Fibroblast of lung (primary cell): ENCODE measurements at regions not wholly inside any gene's neighbourhood (a gene's known extent, or its start where the extent isn't known, plus 50 kb on each side); places are given as distances from the start of the nearest gene placed in this dataset.

ENCODE experiments used
- DNase-seq, 2 donors: peaks; one replicate each; pipeline versions ENCODE4 v3.0.0 to v3.0.0-alpha.2; 2010; ENCODE audit warnings: low read depth in 2 of 2
- H2AFZ ChIP-seq: 2 replicates; pipeline ENCODE4 v1.5.1; 2012; ENCODE audit warnings: low read length, control low read depth, inconsistent platforms
- H3K27ac ChIP-seq: 2 replicates; pipeline ENCODE4 v1.5.1; 2011; ENCODE audit warnings: low read length, control low read depth; ENCODE audit not compliant: insufficient read depth
- H3K27me3 ChIP-seq: 2 replicates; pipeline ENCODE4 v1.5.1; 2011; ENCODE audit warnings: mild to moderate bottlenecking, low read length; ENCODE audit not compliant: control insufficient read depth, insufficient read depth
- H3K36me3 ChIP-seq: 2 replicates; pipeline ENCODE4 v1.5.1; 2011; ENCODE audit warnings: low read length; ENCODE audit not compliant: control insufficient read depth, insufficient read depth
- H3K4me1 ChIP-seq: 2 replicates; pipeline ENCODE4 v1.5.1; 2011; ENCODE audit warnings: low read length; ENCODE audit not compliant: control insufficient read depth, insufficient read depth; ENCODE audit errors: extremely low read depth
- H3K4me2 ChIP-seq: 2 replicates; pipeline ENCODE4 v1.5.1; 2011; ENCODE audit warnings: low read length, control low read depth; ENCODE audit not compliant: insufficient read depth; ENCODE audit errors: extremely low read depth
- H3K4me3 ChIP-seq, 4 experiments: fragments of 200-600 bp in 1 of 4; sonication (generic) in 1 of 4; replicated peaks in 1 of 4; 2 replicates each; pipeline ENCODE4 v1.5.1; 2011 to 2016; ENCODE audit warnings: low read length in 4 of 4, low read depth in 3 of 4, mild to moderate bottlenecking in 3 of 4, control low read depth in 2 of 4, inconsistent platforms in 1 of 4, mixed read lengths in 1 of 4; ENCODE audit not compliant: insufficient read depth in 1 of 4; ENCODE audit errors: control extremely low read depth in 1 of 4
- H3K79me2 ChIP-seq: 2 replicates; pipeline ENCODE4 v1.5.1; 2012; ENCODE audit warnings: mild to moderate bottlenecking, low read length, inconsistent platforms; ENCODE audit not compliant: control insufficient read depth, insufficient read depth
- H3K9ac ChIP-seq: 2 replicates; pipeline ENCODE4 v1.5.1; 2011; ENCODE audit warnings: mild to moderate bottlenecking, low read length, control low read depth; ENCODE audit not compliant: insufficient read depth
- H3K9me3 ChIP-seq: 2 replicates; pipeline ENCODE4 v1.5.1; 2012; ENCODE audit warnings: low read depth, low read length; ENCODE audit not compliant: control insufficient read depth, insufficient read depth
- H4K20me1 ChIP-seq: 2 replicates; pipeline ENCODE4 v1.5.1; 2011; ENCODE audit warnings: low read length; ENCODE audit not compliant: control insufficient read depth, insufficient read depth; ENCODE audit errors: extremely low read depth
- CTCF ChIP-seq, 2 donors: IDR thresholded peaks in 1 of 2; conservative IDR thresholded peaks in 1 of 2; 1 replicate in 1 of 2; 2 replicates in 1 of 2; pipeline ENCODE4 v1.5.1; 2011 to 2012; ENCODE audit warnings: low read length in 2 of 2, control low read depth in 1 of 2, inconsistent platforms in 1 of 2, low read depth in 1 of 2, mild to moderate bottlenecking in 1 of 2
- EZH2 ChIP-seq: IDR thresholded peaks from 2 replicates; pipeline ENCODE4 v1.5.1; 2012; ENCODE audit warnings: low read length, control low read depth, mild to moderate bottlenecking; ENCODE audit errors: missing control alignments

GRCh38 chr6:71725126-71725470 lies 161.3 kb upstream of the RIMS1 start:
- no peak overlapping the region for H2AFZ ChIP-seq
- no peaks in the 10 kb centered on the region for H3K79me2 ChIP-seq
- no peak for DNase-seq
- TF ChIP-seq EZH2 (no peak), CTCF (conservative IDR thresholded peaks at IDR 0.05 in 1 of 2, IDR thresholded peaks at IDR 0.05 in 1 of 2; ENCODE audit: low read depth in 1 of 2, low read length in 2 of 2) (no peak)
- no peaks in the 10 kb centered on the region for H3K27me3 ChIP-seq
- H3K4me2 ChIP-seq: no peak overlapping the region
- no peak overlapping the region for H3K27ac ChIP-seq
- H3K9me3 ChIP-seq: no peaks in the 10 kb centered on the region
- no peaks in the 10 kb centered on the region for H3K36me3 ChIP-seq
- no peak overlapping the region for H3K4me3 ChIP-seq
- no peaks in the 10 kb centered on the region for H4K20me1 ChIP-seq
- H3K9ac ChIP-seq: no peak overlapping the region
- no peaks in the 10 kb centered on the region for H3K4me1 ChIP-seq

- Histone ChIP-seq H3K4me3 (no peak overlapping the region), H3K27me3 (no peaks in the 10 kb centered on the region), H3K9me3 (no peaks in the 10 kb centered on the region), H3K36me3 (no peaks in the 10 kb centered on the region), H3K27ac (no peak overlapping the region), H4K20me1 (no peaks in the 10 kb centered on the region), H3K4me1 (no peaks in the 10 kb centered on the region), H3K79me2 (no peaks in the 10 kb centered on the region), H3K9ac (no peak overlapping the region), H3K4me2 (no peak overlapping the region), H2AFZ (no peak overlapping the region)
- DNase-seq: no peak
- TF ChIP-seq EZH2: no peak
- no peak for TF ChIP-seq CTCF (conservative IDR thresholded peaks at IDR 0.05 in 1 of 2, IDR thresholded peaks at IDR 0.05 in 1 of 2; ENCODE audit: low read depth in 1 of 2, low read length in 2 of 2)
These were observed 160.2 kb upstream of the RIMS1 start for GRCh38 chr6:71726121-71726520.

GRCh38 chr6:71727632-71728294 lies 158.6 kb upstream of the RIMS1 start:
- no peak overlapping the region for H3K27ac ChIP-seq
- H3K4me3 ChIP-seq: no peak overlapping the region
- no peaks in the 10 kb centered on the region for H3K9me3 ChIP-seq
- no peaks in the 10 kb centered on the region for H3K79me2 ChIP-seq
- H3K27me3 ChIP-seq: no peaks in the 10 kb centered on the region
- no peak for DNase-seq
- peak overlapping the region; percentile 16 for H2AFZ ChIP-seq
- H3K9ac ChIP-seq: no peak overlapping the region
- no peaks in the 10 kb centered on the region for H3K36me3 ChIP-seq
- no peaks in the 10 kb centered on the region for H3K4me1 ChIP-seq
- H3K4me2 ChIP-seq: no peak overlapping the region
- no peak for TF ChIP-seq CTCF (conservative IDR thresholded peaks at IDR 0.05 in 1 of 2, IDR thresholded peaks at IDR 0.05 in 1 of 2; ENCODE audit: low read depth in 1 of 2, low read length in 2 of 2)
- TF ChIP-seq EZH2: no peak
- H4K20me1 ChIP-seq: no peaks in the 10 kb centered on the region
